Vagina (tissue), 2 donors: ENCODE measurements at regions not wholly inside any gene's neighbourhood (a gene's known extent, or its start where the extent isn't known, plus 50 kb on each side); places are given as distances from the start of the nearest gene placed in this dataset.

Experiments used
- POLR2A ChIP-seq, 2 donors: fragments of 450-650 bp; IDR thresholded peaks; one replicate each; pipeline ENCODE4 v1.6.1; 2017; ENCODE audit warnings: antibody characterized with exemption in 2 of 2, mild to moderate bottlenecking in 2 of 2, moderate library complexity in 2 of 2
- POLR2AphosphoS5 ChIP-seq, 2 donors: sonication (generic); formaldehyde crosslinking; IDR thresholded peaks; one replicate each; pipeline ENCODE4 v1.9.0; 2017; ENCODE audit warnings: antibody characterized with exemption in 2 of 2, mild to moderate bottlenecking in 2 of 2, low read depth in 1 of 2; ENCODE audit not compliant: insufficient read depth in 1 of 2
- TF ChIP-seq, protein P1 (sequence below), 3 experiments: fragments of 450-650 bp in 2 of 3; fragments of 200-600 bp in 1 of 3; sonication (generic) in 1 of 3; IDR thresholded peaks; one replicate each; pipeline ENCODE4 v1.5.1; 2017 to 2019; ENCODE audit warnings: antibody characterized with exemption in 3 of 3, mild to moderate bottlenecking in 2 of 3, moderate library complexity in 2 of 3

DNA sequence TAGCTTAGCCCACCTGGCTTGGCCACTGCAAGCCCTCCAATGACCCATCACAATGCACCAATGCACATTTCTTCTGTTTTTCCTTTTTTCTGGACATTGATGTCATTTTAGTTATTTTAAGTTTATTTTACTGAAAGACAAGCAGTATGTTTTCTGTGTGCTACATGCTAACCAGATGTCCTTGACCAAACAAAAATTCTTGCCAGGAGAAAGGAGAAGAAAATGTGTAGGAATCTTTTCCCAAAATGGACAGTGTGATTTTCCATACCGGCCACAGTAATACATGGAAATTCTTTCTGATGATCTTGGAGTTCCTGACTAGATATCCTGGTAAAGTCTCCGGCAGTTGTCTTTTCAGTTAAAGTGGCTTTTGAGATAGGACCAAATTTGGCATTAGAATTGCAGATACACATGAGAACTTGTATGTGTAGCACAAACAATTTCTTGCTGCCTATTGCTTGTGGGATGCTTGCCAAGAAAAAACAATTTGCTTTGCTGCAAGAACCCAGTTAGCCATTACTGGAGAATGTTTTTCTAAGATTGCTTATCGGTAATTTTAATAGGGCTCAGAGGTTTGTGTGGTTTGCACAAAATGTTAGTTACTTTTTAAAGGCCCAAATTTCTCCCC, 696.5 kb upstream of the CITED2 start:
- TF ChIP-seq, protein P1, sequence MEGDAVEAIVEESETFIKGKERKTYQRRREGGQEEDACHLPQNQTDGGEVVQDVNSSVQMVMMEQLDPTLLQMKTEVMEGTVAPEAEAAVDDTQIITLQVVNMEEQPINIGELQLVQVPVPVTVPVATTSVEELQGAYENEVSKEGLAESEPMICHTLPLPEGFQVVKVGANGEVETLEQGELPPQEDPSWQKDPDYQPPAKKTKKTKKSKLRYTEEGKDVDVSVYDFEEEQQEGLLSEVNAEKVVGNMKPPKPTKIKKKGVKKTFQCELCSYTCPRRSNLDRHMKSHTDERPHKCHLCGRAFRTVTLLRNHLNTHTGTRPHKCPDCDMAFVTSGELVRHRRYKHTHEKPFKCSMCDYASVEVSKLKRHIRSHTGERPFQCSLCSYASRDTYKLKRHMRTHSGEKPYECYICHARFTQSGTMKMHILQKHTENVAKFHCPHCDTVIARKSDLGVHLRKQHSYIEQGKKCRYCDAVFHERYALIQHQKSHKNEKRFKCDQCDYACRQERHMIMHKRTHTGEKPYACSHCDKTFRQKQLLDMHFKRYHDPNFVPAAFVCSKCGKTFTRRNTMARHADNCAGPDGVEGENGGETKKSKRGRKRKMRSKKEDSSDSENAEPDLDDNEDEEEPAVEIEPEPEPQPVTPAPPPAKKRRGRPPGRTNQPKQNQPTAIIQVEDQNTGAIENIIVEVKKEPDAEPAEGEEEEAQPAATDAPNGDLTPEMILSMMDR (IDR thresholded peaks at IDR 0.05), result no peak
- TF ChIP-seq POLR2AphosphoS5 (IDR thresholded peaks at IDR 0.05; ENCODE audit: insufficient read depth in 1 of 2, low read depth in 1 of 2), result no peak
- no peak for TF ChIP-seq POLR2A (IDR thresholded peaks at IDR 0.05)
